ENCODE measurements at regions not wholly inside any gene's neighbourhood (a gene's known extent, or its start where the extent isn't known, plus 50 kb on each side); places are given as distances from the start of the nearest gene placed in this dataset.
"Not testable (repeated sequence)": the region's sequence is repeated elsewhere in the genome, so short reads cannot be mapped to it uniquely, and the experiment has no call there.

GRCh38 chr2:89848763-89849368 is 1157.4 kb downstream of the RPIA start:
- Histone ChIP-seq H3K27ac (no peak overlapping the region), H3K36me3 (no peaks in the 10 kb centered on the region), H3K9me3 (no peaks in the 10 kb centered on the region), H3K4me3 (no peak overlapping the region), H3K4me1 (no peaks in the 10 kb centered on the region), H3K27me3 (peaks cover 0 to 5% of the 10 kb centered on the region in 2 donors)
- no peak for DNase-seq (ENCODE audit: low spot score in 2 of 2)
- no peak for TF ChIP-seq CTCF (IDR thresholded peaks at IDR 0.05)
- TF ChIP-seq EP300 (IDR thresholded peaks at IDR 0.05) = no peak
- TF ChIP-seq POLR2A (IDR thresholded peaks at IDR 0.05) = no peak
- WGBS, 2 donors = 41 to 56% methylated on average over 2 of the region's 2 CpGs

DNA sequence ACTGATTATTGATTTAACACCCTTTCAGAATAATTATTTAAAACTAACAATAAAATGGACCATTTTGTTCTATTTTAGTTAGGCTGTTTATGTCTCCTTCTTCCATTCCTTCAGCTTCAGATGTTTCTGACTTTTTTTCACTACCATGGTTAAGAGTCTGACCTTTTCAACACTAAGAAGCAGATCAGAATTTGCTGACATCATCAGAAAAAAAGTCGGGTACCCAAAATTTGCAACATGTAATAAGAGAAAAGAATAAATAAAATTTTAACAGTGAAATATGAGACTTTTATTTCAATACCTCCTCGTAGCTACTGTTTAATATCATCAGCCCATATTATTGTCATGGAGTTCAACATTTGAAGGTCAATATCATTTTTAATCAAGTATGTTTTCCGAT is 1158.3 kb downstream of the RPIA start:
- no peak overlapping the region for H3K27ac ChIP-seq
- no peak for DNase-seq (ENCODE audit: low spot score in 2 of 2)
- H3K4me3 ChIP-seq = no peak overlapping the region
- TF ChIP-seq EP300 (IDR thresholded peaks at IDR 0.05) (no peak), CTCF (IDR thresholded peaks at IDR 0.05) (no peak), POLR2A (IDR thresholded peaks at IDR 0.05) (no peak)
- no peaks in the 10 kb centered on the region for H3K36me3 ChIP-seq
- H3K27me3 ChIP-seq = peaks cover 0 to 5% of the 10 kb centered on the region in 2 donors
- no peaks in the 10 kb centered on the region for H3K9me3 ChIP-seq
- no peaks in the 10 kb centered on the region for H3K4me1 ChIP-seq
- WGBS, 2 donors = 72% methylated on average over 3 of the region's 3 CpGs

DNA sequence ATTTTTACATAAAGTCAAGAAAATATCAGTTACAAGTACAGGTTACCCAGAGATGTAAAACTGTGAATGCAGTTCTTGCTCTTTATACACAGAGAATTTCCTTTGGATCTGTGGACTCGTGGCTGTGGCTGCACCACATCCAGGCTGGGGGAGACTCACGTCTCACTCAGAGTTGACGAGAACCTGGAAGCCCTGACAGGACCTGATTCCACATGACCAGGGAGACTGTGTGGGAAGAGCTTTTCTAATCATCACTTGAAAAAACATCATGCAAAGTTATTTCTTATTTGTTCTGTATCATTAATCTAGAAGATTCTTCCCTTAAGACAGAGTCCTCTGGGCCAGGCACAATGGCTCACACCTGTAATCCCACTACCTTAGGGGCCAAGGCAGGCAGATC is 1159.0 kb downstream of the RPIA start:
- Histone ChIP-seq H3K36me3 (no peaks in the 10 kb centered on the region), H3K9me3 (no peaks in the 10 kb centered on the region), H3K27me3 (peaks cover 0 to 5% of the 10 kb centered on the region in 2 donors), H3K4me1 (no peaks in the 10 kb centered on the region), H3K4me3 (no peak overlapping the region), H3K27ac (no peak overlapping the region)
- no peak for TF ChIP-seq EP300 (IDR thresholded peaks at IDR 0.05)
- TF ChIP-seq CTCF (IDR thresholded peaks at IDR 0.05) = no peak
- TF ChIP-seq POLR2A (IDR thresholded peaks at IDR 0.05) = no peak
- 68 to 71% methylated on average over 3 of the region's 3 CpGs for WGBS, 2 donors
- no peak for DNase-seq (ENCODE audit: low spot score in 2 of 2)

GRCh38 chr2:89850881-89851582 is 1159.6 kb downstream of the RPIA start:
- H3K9me3 ChIP-seq = no peaks in the 10 kb centered on the region
- 78 to 79% methylated on average over 4 of the region's 4 CpGs for WGBS, 2 donors
- no peak overlapping the region for H3K27ac ChIP-seq
- H3K36me3 ChIP-seq = no peaks in the 10 kb centered on the region
- peaks cover 0 to 5% of the 10 kb centered on the region in 2 donors for H3K27me3 ChIP-seq
- no peaks in the 10 kb centered on the region for H3K4me1 ChIP-seq
- H3K4me3 ChIP-seq = no peak overlapping the region
- TF ChIP-seq CTCF (IDR thresholded peaks at IDR 0.05) (no peak), EP300 (IDR thresholded peaks at IDR 0.05) (no peak), POLR2A (IDR thresholded peaks at IDR 0.05) (no peak)
- DNase-seq (ENCODE audit: low spot score in 2 of 2) = no peak

GRCh38 chr2:89851583-89851905 is 1160.1 kb downstream of the RPIA start:
- TF ChIP-seq POLR2A (IDR thresholded peaks at IDR 0.05) = no peak
- TF ChIP-seq EP300 (IDR thresholded peaks at IDR 0.05) = no peak
- TF ChIP-seq CTCF (IDR thresholded peaks at IDR 0.05) = no peak
- H3K4me1 ChIP-seq = no peaks in the 10 kb centered on the region
- H3K36me3 ChIP-seq = no peaks in the 10 kb centered on the region
- no peak overlapping the region for H3K27ac ChIP-seq
- peaks cover 0 to 5% of the 10 kb centered on the region in 2 donors for H3K27me3 ChIP-seq
- DNase-seq (ENCODE audit: low spot score in 2 of 2) = no peak
- no peaks in the 10 kb centered on the region for H3K9me3 ChIP-seq
- H3K4me3 ChIP-seq = no peak overlapping the region
- 87 to 89% methylated on average over 1 of the region's 1 CpG for WGBS, 2 donors

- no CpG with 5 or more reads among the region's 1 CpG for WGBS, 2 donors
- not testable (repeated sequence) for DNase-seq (ENCODE audit: low spot score in 2 of 2); H3K4me1 ChIP-seq; H3K27ac ChIP-seq; H3K27me3 ChIP-seq; H3K36me3 ChIP-seq; H3K9me3 ChIP-seq; H3K4me3 ChIP-seq
Observed at GRCh38 chr2:89853427-89853826, 1162.0 kb downstream of the RPIA start.

GRCh38 chr2:89855752-89856151 is 1164.3 kb downstream of the RPIA start:
- WGBS, 2 donors = no CpG with 5 or more reads among the region's 2 CpGs

DNA sequence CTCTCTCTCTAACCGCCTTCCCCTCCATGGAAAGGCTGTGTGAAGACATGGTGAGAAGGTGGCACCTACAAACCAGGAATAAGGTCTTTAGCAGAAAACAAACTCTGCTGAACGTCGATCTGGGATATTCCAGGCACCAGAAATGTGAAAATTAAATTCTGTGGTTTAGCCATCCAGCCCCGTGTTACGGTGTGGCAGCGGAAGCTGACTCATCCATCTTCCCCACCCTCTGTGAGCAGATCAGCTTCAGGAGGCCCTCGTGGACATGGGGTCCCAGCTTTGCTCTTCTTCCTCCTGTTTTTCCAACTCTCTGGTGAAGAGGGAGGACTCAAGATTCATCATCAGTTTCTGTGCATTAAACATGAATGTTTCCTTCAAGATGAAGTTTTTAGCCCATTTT is 1164.8 kb downstream of the RPIA start:
- H3K27ac ChIP-seq; DNase-seq (ENCODE audit: low spot score in 2 of 2); H3K4me3 ChIP-seq; H3K4me1 ChIP-seq; H3K9me3 ChIP-seq; H3K27me3 ChIP-seq; H3K36me3 ChIP-seq: not testable (repeated sequence)
- WGBS, 2 donors = 68 to 79% methylated on average over 4 of the region's 7 CpGs

More at GRCh38 chr2:89855752-89856151, 1164.3 kb downstream of the RPIA start:
- not testable (repeated sequence) for H3K27me3 ChIP-seq; H3K27ac ChIP-seq; H3K9me3 ChIP-seq; H3K4me1 ChIP-seq; H3K4me3 ChIP-seq; H3K36me3 ChIP-seq; DNase-seq (ENCODE audit: low spot score in 2 of 2)

Data from tibial nerve (tissue), 4 donors.